IPS-11a (cell line): ENCODE measurements at regions not wholly inside any gene's neighbourhood (a gene's known extent, or its start where the extent isn't known, plus 50 kb on each side); places are given as distances from the start of the nearest gene placed in this dataset.

Experiments used
- H3K4me3 ChIP-seq: one replicate; pipeline ENCODE4 v1.5.1; 2013; ENCODE audit warnings: low read depth, low read length, control low read depth

DNA sequence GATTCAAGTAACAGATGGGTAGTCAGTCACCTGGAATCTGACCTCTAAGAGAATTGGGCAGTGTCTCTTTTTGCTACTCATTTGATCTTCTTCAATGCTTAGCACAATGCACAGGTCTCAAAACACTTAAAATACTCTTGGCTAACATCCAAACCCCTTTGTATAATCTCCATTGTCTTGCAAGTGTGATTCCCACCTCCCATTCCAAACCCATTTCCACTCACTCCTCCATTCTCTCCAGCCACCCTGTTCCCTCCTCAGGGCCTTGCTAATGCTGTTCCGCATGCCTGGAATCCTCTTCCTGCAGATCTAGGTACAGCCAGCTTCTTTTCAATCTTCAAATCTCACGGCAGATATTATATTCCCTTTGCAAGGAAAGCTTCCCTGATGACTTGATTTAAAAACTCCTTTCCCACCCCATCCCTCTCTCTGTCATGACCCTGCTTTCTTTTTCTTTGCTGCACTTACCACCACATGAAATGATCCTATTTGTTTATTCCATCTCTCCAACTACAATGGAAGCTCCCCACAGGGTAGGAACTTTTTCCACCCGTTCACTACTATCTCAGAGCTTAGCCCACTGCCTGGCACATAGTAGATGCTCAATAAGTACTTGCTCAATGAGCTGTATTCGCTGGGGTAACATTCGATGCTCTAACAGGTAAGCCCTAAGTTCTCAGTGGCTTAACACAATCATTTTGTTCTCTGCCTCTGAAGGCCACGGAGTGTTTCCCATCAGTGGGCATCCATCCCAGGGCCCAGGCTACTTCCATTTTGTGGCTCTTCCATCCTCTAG is 121.7 kb downstream of the MN1 start:
- no peak overlapping the region for H3K4me3 ChIP-seq

DNA sequence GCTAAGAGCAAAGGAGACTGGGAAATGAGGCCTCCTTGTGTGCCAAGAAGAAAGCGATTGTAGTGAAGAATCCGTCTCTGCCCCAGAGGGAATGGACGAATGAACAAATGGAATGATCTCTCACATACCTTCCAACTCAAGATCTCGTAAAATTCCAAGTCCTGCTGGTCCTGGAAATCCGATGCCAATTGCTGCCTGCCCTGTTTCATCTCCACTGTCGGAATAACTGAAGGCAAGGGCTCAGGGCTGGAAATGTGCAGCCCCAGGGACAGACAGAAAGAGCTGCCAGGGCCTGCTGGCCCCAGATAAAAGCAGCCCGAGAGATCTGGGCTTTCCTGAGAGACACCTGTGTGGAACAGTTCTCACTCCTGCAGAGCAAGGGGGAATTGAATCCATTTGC is 120.9 kb downstream of the MN1 start:
- H3K4me3 ChIP-seq, result no peak overlapping the region

DNA sequence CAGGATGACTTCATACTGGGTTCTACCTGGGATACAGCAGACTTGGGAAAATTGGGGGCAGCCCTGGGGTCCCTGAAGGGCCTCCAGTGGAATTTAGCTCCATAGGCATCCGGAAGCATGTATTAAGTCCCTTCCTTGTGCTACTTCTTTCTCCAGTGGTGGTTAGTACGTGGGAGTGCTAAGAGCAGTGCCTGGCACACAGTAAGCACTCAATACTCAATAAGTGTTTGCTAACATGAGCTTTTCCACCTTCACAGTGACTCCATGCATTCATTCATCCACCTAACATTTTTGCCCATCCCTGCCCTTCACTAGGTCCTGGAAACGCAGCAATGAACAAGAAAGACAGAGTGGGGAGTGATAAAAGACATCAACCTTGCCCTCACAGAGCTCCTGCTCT is 120.5 kb downstream of the MN1 start:
- H3K4me3 ChIP-seq, result no peak overlapping the region

DNA sequence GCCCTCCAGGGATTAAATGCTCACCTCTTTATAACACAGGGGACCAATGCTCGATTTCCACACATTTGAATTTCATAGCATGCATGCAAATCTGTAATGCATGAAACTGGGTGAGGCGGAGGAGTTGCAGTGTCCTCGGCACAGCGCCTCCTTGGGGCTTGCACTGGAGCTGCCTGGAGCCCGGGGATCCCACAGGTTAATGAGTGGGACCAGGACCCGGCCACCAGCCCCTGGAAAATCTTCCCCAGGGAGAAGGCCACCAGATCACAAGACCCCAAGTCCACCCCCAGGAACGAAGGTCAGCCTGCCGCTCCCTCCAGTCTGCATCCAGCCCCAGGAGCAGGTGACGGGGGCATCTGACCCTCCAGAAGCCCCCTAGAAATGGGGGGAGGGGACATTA is 119.1 kb downstream of the MN1 start:
- no peak overlapping the region for H3K4me3 ChIP-seq

DNA sequence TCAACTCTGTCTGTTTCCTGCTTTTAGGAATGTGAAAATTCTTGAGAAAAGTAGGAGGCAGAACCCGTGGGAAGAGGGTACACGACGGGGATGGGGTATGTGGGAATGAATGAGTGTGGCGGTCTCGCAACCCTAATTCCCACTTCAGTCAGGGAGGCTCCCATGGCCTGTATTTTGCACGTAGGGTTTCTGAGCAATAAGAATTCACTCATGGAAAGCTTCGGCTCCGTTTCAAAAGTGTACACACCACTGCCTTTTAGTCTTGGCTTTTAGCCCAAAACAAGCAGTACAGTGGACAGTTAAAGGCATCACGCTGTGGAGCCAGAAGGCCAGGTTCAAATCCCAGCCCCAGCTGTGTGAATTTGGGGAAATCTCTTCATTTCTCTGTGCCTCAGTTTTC is 116.7 kb downstream of the MN1 start:
- H3K4me3 ChIP-seq, result no peak overlapping the region

DNA sequence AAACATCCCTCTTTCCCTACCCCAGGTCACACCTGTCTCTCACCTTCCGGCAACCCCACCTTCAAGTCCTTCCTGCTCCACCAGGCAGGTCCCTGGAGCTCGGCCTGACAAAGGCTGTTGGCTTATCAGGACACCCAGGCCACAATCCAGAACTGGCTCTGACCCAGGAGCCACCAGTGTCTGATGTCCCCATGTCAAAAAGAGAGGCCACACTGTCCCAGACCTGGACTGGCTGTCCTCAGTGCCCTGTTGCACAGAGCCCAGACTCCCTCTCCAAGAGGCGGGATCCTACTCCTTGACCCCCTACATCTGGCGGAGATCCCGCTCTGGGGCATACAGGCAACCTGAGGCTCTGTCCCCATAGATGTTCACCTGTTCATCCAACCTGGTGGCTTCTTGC is 116.0 kb downstream of the MN1 start:
- H3K4me3 ChIP-seq, result no peak overlapping the region

DNA sequence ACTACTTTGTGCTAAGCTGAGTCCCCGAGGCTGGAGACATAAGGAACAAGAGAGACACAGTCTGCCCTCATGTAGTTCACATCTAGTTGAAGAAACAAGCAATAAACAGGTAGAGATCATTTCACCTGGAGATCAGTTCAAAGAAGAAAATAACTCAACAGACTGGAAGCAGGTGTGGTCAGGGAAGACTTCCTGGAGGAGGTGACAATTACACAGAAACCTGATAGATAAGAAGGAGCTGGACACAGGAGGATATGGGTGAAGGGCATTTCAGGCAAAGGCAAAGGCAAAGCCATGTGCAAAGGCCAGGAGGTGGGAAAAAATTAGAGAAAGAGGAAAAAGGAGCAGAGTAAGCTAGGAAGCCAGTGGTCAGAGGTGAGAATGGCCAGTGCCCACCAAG is 115.6 kb downstream of the MN1 start:
- no peak overlapping the region for H3K4me3 ChIP-seq

DNA sequence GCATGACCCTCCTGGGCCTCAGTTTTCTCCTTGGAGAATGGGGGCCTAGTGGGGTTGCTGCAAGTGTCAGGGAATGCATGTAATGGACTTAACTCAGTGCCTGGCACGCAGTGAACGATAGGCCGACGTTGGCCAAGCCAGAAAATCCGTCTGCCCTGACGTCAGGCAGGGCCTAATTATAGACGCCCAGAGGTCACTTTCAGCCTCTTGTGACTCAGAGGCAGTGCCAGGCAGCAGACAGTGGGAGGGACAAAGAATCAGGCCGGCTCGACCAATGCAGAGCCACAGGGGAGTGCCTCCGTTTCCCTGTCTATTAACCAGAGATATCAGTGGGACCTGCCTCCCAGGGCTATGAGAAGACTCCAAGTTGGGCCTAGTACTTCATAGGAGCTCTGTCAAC is 115.0 kb downstream of the MN1 start:
- no peak overlapping the region for H3K4me3 ChIP-seq

DNA sequence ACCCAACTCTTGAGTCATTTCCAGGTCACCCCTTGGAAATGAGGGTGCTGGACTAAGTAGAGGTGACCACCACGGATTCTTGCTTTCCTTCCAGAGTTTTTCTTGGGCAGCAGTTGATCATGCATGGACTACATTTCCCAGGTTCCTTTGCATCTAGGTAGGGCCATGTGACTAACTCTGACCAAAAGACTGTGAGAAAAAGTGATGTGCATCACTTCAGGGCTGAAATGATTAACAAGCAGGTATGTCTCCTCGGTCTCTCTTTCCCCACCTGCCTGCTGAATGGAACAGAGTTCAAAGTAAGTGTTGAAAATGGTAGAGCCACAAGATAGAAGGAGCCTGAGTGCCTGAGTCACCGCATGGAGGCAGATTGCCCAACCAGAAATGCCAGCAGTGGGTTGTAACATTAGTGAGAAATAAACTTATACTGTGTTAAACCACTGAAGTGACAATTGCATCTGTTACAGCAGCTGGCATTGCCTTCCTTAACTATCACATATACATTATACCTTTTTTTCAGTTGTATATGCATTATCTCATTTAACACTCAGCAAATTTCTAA is 113.5 kb downstream of the MN1 start:
- H3K4me3 ChIP-seq, result no peak overlapping the region

DNA sequence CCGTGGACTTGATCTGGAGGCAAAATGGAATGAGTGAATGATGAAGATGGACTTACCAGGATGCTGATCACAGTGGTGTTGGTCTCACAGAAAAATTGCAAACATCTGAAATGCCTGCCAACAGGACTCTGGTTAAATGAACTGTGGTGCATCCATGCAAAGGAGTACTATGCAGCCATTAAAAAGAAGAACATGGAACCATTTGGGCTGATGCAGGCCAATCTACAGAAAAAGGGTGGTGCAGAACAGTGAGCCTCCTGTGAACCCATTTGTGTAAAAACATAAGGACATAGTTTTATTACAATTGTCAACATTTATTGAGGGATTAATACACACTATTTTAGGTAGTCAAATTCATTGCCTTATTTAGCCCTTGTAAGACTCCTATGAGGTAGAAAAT is 111.9 kb downstream of the MN1 start:
- no peak overlapping the region for H3K4me3 ChIP-seq

DNA sequence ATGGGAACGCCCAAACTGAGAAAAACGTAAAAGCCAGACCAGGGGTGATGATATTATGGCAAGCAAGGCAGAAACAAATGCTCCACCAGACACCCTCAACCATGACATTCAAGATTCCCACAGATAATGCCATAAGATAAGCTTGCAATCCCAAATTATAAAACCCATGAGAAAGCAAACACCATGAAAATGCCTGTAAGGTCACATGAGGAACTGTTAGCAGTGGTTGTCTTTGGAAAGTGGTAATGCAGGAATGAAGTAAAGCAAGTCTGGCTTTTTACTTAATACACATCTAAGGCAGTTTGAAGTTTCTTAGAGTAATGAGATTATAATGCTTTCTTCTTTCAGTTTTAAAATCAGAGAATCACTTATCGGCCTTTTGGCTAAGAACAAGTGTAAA is 111.0 kb downstream of the MN1 start:
- H3K4me3 ChIP-seq, result no peak overlapping the region

DNA sequence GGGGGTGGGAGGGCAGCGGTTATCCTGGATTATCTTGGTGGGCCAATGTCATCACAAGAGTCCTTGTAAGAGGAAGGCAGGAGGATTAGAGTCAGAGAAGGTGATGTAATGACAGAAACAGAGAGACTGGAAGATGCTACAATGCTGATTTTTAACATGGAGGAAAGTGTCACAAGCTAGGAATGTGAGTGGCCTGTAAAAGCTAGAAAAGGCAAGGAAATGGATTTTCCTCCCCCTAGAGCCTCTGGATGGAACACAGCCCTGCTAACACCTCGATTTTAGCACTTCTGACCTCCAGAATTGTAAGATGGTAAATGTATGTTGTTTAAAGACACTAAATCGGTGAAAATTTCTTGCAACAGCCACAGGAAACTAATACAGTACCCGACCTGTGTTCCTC is 109.3 kb downstream of the MN1 start:
- no peak overlapping the region for H3K4me3 ChIP-seq

DNA sequence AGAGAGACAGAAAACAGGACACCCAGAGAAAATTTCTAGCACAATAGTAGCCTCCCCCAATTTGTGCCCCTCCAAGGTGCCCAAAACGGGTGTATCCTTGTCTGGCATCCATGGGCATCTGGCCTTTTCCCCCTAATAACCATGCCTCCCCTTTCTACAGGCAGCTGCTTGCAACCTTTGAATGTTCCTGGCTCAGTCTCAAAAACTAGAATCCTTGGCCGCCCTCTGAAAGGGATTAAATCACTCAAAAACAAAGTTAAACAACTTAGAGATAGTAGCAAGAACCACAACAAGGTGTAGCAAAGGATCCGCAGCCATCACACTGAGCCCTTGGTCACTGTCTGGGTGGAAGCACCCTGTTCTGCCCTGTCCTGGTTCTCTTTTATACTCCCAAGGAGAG is 105.6 kb downstream of the MN1 start:
- H3K4me3 ChIP-seq, result no peak overlapping the region

DNA sequence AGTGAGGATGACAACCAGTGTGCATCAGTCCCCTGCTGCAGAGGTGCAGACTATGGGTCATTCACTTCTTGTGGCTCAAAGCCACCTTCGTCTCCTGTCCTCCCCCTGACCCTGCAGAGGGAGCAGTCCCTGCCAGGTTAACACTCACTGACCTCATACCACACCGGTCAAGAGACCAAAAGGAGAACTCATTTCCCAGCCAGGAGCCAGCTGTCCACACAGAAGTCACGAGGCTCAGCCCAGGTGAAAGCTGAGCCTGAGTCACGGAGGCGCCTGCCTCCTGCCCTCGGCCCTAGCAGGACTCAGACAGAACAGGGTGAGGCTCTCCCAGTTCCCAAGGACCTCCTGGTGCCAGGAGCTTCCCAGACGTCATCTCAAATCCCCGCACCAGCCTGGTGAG is 103.7 kb downstream of the MN1 start:
- no peak overlapping the region for H3K4me3 ChIP-seq
